ENCODE measurements at regions not wholly inside any gene's neighbourhood (a gene's known extent, or its start where the extent isn't known, plus 50 kb on each side); places are given as distances from the start of the nearest gene placed in this dataset.

DNA sequence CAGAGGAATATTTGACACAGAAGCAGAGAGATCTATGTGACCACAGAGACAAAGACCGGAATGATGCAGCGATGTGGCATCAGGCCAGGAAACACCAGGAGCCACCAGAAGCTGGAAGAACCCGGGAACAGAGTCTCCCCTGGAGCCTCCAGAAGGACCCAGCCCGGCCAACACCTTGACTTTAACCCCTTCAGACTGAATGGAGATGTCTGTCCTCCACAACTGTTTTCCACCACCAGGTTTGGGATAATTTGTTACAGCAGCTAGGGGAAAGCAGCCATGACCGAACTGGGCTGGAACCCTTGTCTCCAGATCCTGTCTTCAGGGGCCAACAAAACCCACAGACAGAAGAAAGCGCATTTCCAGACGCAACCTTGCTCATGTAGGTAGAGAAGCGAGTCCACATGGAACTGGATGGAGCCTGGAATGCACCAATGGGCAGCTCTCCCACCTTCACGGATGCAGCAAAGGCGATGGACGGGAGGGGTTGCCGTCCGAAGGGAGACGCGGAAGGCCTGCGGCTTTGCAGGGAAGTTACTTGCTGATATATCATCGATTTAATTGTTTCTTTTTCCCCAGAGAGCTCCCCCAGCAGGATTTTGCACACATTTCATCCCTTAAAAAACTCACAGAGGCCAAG lies 396.6 kb downstream of the NPHP4 start:
- no peak for DNase-seq

DNA sequence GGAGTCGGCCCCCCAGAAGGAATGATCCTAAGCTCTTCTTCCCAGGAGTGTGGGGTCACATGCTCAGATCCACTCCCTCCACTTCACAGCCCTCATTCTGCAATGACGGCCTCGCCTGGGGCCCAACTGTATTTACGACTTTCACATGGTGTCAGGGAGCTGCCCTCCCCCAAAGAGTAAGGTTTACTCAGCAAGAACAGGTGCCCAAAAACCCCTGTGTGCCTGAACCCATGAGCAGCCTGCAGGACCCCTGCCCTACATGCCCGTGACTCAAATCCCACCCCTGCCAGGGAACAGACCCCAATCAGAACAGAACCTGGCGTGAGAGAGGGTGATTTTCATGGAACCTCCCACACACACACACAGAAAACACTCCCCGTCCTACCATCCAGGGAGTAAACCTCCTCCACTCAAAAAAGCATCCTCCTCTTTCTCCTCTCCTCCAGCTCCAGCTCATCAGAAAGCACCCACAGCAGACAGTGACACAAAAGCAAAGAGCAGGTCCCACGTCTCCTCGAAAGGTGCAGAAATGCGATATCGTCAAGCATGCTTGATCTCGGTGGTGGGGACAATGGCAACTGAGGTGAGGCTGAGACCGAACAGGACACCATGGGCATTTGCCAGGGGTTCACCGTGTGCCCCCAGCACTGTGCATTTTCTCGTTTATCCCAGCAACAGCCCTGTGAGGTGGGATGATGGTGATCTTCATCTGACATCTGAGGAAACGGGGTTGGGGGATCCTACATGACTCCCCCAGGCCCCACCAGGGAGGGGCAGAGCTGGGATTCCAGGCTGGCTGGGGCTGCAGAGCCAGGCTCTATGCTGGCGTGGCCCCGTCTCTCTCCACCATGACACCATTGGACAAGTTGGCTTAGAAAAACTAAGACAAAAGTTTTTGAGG lies 397.9 kb downstream of the NPHP4 start:
- DNase-seq, result no peak

DNA sequence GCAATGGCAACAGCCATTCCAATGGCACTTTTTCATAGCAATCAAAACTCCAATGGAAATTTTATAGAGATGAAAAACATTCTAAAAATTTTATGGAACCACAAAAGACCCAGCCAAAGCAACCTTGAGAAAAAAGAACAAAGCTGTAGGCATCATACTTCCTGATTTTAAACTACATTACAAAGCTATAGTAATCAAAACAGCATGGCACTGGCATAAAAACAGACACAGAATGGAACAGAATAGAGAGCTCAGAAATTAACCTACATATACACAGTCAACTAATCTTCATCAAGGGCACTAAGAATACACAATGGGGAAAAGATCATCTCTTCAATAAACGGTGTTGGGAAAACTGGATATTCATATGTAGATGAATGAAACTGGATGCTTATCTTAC lies 401.5 kb downstream of the NPHP4 start:
- no peak for DNase-seq

GRCh38 chr1:5586629-5587028 lies 405.6 kb downstream of the NPHP4 start:
- no peak for DNase-seq

GRCh38 chr1:5585256-5585655 lies 407.0 kb downstream of the NPHP4 start:
- no peak for DNase-seq

GRCh38 chr1:5580926-5581325 lies 411.3 kb downstream of the NPHP4 start:
- DNase-seq, result no peak

- DNase-seq, result no peak
Observed at GRCh38 chr1:5579966-5580365, 412.3 kb downstream of the NPHP4 start.

DNA sequence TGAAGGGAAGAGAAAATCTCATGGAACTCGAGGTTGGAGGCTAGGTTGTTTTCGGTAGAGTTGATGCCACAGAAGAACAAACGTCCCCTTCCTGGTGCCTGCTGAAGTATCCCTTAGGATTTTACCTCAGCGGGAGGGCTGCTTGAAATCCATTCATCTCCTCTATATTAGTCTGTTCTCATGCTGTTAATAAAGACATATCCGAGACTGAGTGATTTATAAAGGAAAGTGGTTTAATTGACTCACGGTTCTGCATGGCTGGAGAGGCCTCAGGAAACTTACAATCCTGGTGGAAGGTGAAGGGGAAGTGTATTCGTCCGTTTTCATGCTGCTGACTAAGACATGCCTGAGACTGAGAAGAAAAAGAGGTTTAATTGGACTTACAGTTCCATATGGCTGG lies 413.5 kb downstream of the NPHP4 start:
- DNase-seq, result no peak

- DNase-seq, result no peak
Observed at GRCh38 chr1:5577255-5578040, 414.8 kb downstream of the NPHP4 start.

GRCh38 chr1:5576673-5577065 lies 415.6 kb downstream of the NPHP4 start:
- no peak for DNase-seq

DNA sequence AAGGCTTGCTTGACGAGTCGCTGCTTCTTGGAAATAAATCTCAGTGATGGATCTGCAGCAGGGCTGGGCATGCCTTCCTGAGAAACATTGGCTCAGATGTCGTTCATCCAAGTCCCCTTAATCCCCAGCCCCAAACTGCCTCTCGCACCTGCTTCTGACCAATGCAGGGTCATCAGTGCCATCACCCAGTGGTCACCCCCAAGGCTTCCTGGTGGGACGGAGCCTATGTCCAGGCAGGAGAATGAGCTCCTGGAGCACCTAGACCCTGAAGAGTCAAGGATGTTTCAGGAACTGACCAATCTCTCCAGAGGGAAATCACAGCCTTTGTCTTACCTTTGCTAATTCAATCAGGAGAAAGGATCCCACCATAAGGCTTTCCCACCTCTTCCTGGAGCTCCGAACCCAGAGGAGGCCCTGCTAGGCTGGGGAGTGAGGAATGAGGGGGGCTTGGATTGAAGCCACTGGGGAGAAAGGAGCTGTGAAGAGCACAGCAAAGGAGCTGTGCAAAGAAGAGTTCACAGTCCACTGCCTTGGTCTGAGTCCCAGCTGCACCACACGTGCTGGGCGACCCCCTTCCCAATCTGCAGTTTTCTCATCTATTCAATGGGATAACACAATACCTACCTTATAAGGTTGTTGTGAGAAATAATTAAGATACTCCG lies 416.1 kb downstream of the NPHP4 start:
- DNase-seq, result no peak

DNA sequence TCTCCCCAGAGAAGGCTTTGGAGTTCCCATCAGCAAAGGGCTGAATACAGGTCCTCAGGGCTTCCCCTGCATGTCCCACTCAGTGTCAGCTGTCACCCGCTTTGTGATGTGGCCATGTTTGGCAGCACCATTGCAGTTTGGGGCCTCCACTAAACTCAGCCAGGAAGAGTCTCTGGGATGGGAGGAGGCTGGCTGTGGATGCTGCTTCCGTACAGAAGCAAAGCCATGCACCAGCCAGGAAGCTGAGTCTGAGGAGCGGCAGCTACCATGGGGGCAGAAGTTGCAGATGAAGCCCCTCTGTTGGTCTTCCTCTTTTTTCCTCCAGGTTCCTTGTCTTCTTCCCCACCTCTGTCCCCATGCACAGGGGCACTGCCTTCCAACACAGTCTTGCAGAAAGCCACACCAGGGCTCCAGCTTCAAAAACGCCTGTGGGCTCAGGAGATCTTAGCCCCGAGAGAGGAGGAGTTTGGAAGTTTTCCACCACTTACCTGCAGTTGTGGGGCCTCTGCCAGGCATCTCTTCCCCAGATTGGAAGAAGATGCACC lies 416.8 kb downstream of the NPHP4 start:
- DNase-seq, result no peak

- no peak for DNase-seq
Observed at GRCh38 chr1:5574641-5575040, 417.6 kb downstream of the NPHP4 start.

- DNase-seq, result no peak
Observed at GRCh38 chr1:5572794-5573193, 419.4 kb downstream of the NPHP4 start.

DNA sequence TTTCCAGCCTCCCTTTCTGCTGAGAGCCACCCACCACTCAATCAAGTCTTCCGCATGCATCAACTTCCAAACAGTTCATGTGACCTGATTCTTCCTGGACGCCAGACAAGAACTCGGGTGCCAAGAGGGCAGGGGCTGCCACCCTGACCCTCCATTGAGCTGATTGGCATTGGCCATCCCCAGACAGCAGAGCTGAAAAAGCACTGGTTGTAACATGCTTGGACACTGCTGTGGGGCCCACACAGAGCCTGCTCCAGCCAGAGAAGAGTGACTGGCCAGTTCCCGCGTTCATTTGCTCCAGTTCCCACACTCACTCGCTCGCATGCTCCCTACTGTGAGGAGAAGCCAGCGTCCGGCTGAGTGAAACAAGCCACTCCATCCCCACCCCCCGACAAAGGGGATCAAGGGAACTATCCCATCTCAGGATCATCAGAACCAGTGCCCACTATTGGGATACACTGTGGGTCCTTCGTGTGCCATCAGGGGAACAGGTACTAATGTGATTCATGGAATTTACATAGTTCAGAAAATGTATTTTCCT lies 420.3 kb downstream of the NPHP4 start:
- DNase-seq, result no peak

- DNase-seq, result no peak
Observed at GRCh38 chr1:5571438-5571837, 420.8 kb downstream of the NPHP4 start.

DNA sequence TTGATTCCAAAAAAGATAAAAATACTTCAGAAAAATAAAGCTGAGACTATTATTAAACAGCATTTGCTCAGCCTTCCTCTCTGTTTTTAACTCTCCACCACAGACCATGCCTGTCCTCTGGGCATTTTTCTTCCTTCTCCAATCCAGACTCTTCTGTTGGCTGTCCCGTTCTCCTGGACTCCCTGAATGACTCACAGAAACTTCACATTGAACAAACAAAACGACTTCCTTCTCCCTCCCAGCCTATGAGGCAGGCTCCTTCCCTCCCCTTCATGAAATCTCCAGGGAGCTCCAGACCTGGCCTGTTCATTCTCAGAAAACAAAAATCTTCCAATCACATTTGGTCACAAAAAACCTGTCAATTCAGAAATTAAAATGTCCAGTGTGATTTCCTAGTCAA lies 421.3 kb downstream of the NPHP4 start:
- DNase-seq, result no peak

- no peak for DNase-seq
Observed at GRCh38 chr1:5568321-5568720, 423.9 kb downstream of the NPHP4 start.

DNA sequence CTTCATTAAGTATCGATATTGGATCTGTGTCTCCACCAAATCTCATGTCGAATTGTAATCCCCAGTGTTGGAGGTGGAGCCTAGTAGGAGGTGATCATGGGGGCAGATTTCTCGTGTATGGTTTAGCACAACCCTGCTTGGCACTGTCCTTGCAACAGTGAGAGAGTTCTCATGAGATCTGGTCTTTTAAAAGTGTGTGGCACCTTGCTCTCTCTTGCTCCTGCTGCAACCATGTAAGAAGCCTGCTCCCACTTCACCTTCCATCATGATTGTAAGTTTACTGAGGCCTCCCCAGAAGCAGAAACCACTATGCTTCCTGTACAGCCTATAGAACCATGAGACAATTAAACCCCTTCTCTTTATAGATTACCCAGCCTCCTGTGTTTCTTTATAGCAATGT lies 424.4 kb downstream of the NPHP4 start:
- DNase-seq, result no peak

GRCh38 chr1:5566924-5567323 lies 425.3 kb downstream of the NPHP4 start:
- DNase-seq, result no peak

DNA sequence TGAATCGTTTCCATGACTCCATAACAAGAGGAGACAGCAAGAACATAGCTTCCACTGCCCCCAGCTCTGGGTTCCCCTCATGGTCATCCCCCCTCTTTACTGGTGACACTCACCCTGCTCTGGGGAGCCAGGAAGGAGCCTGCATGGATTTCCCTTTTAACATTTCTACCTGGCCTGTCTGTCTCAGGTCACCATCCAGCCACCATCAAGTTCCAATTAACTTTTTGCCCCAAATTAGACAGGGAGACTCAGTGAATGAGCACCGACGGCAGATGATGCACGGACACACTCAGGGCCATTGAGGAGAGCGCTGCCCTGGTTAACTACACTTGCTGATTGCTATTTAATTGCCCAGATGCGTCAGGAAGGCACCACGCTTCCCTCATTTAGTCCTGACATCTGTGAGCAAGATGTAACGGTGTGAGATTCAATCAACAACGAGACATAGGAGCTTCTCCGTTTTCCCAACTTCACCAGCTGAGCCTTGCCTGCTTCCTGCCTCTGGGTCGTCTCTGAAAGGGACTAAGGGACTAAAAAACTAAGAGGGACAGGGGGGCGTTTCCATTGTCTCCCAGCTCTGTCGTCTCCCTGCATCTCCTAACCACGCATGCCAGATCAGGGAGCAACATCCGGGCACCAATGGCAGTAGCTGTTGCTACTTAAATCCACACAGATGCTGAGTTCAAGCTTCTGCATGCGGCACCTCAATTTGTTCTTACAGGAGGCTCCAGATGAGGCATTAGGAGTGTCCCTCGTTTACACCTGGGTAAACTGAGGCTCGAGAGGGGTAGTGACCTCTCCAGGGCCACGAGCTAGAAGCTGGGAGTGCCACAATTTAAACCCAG lies 426.7 kb downstream of the NPHP4 start:
- no peak for DNase-seq

Measured in NCI-H1105 treated with DMSO at 0.1 percent for 48 hours (cell line).